ENCODE measurements at regions not wholly inside any gene's neighbourhood (a gene's known extent, or its start where the extent isn't known, plus 50 kb on each side); places are given as distances from the start of the nearest gene placed in this dataset.
"Not testable (repeated sequence)": the region's sequence is repeated elsewhere in the genome, so short reads cannot be mapped to it uniquely, and the experiment has no call there.

DNA sequence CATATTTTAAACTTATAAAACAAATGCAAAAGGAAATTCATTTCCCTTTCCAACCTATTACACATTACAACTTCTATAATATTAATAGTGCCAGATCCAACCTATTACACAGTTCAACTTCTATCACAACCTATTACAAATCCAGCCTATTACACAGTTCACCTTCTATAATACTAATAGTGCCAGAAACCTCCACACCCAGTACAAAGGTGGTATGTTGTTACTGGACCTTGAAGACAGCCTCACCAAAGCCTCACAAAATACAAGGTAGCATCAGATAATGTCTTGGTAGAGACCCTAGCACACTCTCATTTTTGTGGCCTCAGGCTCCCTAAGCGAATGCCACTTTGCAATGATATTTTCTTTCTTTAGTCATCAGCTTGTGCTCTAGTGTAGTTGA, 68.7 kb upstream of the PELI2 start:
- no peak for DNase-seq (ENCODE audit: low spot score)
- Mint-ChIP-seq H3K36me3 (ENCODE audit: low read depth) (no peaks in the 10 kb centered on the region), H3K4me1 (ENCODE audit: low read depth) (no peaks in the 10 kb centered on the region), H3K27me3 (ENCODE audit: low read depth) (peaks cover 4% of the 10 kb centered on the region), H3K4me3 (no peak overlapping the region), H3K27ac (no peak overlapping the region), H3K9me3 (no peaks in the 10 kb centered on the region)

DNA sequence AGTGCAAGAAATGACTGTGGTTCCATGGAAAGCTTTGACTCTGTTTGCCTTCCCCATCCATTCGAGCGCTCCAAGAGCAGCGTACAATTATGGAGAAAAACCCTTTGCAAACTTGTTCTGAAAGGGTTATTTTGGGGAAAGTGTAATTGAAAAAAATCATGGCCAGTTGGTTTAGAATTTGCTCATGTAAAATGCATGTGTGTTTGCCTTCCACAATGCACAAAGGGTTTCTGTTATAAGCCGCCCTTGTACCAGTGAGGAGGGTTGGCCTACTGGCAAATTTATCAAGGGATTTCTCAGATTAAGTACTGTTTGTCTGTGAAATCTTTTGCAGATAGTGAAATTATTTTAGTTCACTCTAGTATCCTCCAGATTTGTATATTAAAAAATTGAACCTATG, 62.7 kb upstream of the PELI2 start:
- Mint-ChIP-seq H3K27ac (no peak overlapping the region), H3K9me3 (no peaks in the 10 kb centered on the region), H3K4me1 (ENCODE audit: low read depth) (no peaks in the 10 kb centered on the region), H3K36me3 (ENCODE audit: low read depth) (no peaks in the 10 kb centered on the region), H3K4me3 (no peak overlapping the region), H3K27me3 (ENCODE audit: low read depth) (peaks cover 10% of the 10 kb centered on the region)
- no peak for DNase-seq (ENCODE audit: low spot score)

GRCh38 chr14:56056031-56056430, 62.2 kb upstream of the PELI2 start:
- DNase-seq (ENCODE audit: low spot score) = no peak
- no peak overlapping the region for H3K4me3 Mint-ChIP-seq
- H3K27ac Mint-ChIP-seq = no peak overlapping the region
- no peaks in the 10 kb centered on the region for H3K36me3 Mint-ChIP-seq (ENCODE audit: low read depth)
- no peaks in the 10 kb centered on the region for H3K9me3 Mint-ChIP-seq
- no peaks in the 10 kb centered on the region for H3K4me1 Mint-ChIP-seq (ENCODE audit: low read depth)
- H3K27me3 Mint-ChIP-seq (ENCODE audit: low read depth) = peaks cover 14% of the 10 kb centered on the region

DNA sequence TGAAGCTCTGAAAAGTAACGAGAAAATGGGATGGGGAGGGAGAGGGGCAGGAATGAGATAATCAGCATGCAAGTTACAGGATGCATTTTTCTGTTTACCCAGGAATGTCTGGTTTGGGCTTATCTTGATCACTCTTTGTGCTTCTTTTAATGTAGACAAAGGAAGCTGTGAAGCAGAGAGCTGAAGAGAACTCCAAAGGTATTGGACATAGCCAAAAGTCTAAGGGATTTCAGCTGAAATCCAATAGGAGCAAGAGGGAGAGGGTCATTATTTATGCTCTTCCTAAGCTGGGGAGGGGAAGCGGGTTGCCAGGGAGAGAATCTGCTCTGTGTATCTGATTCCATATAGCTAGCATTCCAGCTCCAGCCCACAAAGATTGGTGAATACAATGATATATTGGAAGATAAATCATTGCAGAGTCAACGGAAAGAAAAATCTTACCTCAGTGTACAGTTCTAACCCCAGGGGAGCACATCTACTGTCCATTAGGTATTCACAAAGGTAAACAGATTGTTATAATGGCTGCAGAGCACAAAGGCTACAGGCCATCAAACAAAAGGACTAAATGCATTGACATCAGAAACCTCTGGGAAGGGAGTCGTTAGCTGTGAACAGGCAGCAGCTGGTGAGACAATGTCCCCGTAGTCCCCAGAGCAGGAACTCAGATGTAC, 61.0 kb upstream of the PELI2 start:
- Mint-ChIP-seq H3K27me3 (ENCODE audit: low read depth) (peaks cover 15% of the 10 kb centered on the region), H3K27ac (no peak overlapping the region), H3K4me1 (ENCODE audit: low read depth) (no peaks in the 10 kb centered on the region), H3K36me3 (ENCODE audit: low read depth) (no peaks in the 10 kb centered on the region), H3K4me3 (no peak overlapping the region), H3K9me3 (no peaks in the 10 kb centered on the region)
- DNase-seq (ENCODE audit: low spot score) = no peak

- H3K27me3 Mint-ChIP-seq (ENCODE audit: low read depth) = peaks cover 13% of the 10 kb centered on the region
- no peak overlapping the region for H3K27ac Mint-ChIP-seq
- H3K36me3 Mint-ChIP-seq (ENCODE audit: low read depth) = no peaks in the 10 kb centered on the region
- no peaks in the 10 kb centered on the region for H3K4me1 Mint-ChIP-seq (ENCODE audit: low read depth)
- DNase-seq (ENCODE audit: low spot score) = no peak
- H3K4me3 Mint-ChIP-seq = no peak overlapping the region
- no peaks in the 10 kb centered on the region for H3K9me3 Mint-ChIP-seq
Measured at GRCh38 chr14:56057767-56058166, 60.4 kb upstream of the PELI2 start.

DNA sequence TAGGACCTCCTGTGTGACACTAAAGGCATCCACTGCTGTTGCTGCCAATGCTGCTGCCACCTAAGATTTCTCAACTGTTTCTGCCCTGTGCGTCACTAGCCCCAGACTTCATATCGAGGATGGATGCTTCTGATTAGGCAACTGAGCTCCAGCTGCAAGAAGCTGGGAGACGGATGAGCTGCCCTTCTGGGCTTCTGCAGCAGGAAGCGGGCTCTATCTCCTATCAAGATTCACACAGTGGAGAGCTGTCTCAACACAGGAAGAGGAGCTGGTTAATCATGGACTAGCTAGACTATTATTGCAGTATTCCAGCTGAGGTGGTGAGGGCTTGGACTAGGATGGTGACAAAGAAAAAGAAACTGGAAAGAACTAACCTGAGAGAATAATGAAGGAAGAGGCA, 59.2 kb upstream of the PELI2 start:
- DNase-seq (ENCODE audit: low spot score) = no peak
- H3K27ac Mint-ChIP-seq = no peak overlapping the region
- H3K4me3 Mint-ChIP-seq = no peak overlapping the region
- no peaks in the 10 kb centered on the region for H3K4me1 Mint-ChIP-seq (ENCODE audit: low read depth)
- H3K36me3 Mint-ChIP-seq (ENCODE audit: low read depth) = no peaks in the 10 kb centered on the region
- no peaks in the 10 kb centered on the region for H3K9me3 Mint-ChIP-seq
- peaks cover 13% of the 10 kb centered on the region for H3K27me3 Mint-ChIP-seq (ENCODE audit: low read depth)

GRCh38 chr14:56061051-56061450, 57.2 kb upstream of the PELI2 start:
- Mint-ChIP-seq H3K36me3 (ENCODE audit: low read depth) (no peaks in the 10 kb centered on the region), H3K9me3 (no peaks in the 10 kb centered on the region), H3K27me3 (ENCODE audit: low read depth) (peaks cover 8% of the 10 kb centered on the region), H3K4me3 (no peak overlapping the region), H3K4me1 (ENCODE audit: low read depth) (no peaks in the 10 kb centered on the region), H3K27ac (no peak overlapping the region)
- DNase-seq (ENCODE audit: low spot score) = no peak

DNA sequence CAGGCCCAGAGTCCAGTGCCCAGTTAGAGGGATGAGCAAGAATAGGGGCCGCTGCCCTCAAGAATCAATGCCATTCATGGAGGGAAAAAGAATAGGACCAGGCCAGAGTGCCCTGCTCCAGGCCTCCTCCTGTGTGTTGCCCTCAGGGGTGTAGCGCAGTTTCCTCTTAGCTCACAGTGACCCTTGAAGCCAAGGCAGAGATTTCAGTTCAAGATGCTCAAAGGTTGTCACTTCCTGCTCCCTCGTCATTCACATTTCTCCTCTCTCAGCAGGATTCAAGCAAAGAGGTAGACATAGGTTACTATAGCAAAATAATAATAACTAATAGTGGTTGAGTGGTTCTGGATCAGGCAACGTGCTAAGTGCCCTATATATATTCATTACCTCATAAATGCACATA, 55.1 kb upstream of the PELI2 start:
- no peak for DNase-seq (ENCODE audit: low spot score)
- Mint-ChIP-seq H3K9me3 (no peaks in the 10 kb centered on the region), H3K27ac (no peak overlapping the region), H3K36me3 (ENCODE audit: low read depth) (no peaks in the 10 kb centered on the region), H3K4me1 (ENCODE audit: low read depth) (no peaks in the 10 kb centered on the region), H3K27me3 (ENCODE audit: low read depth) (peaks cover 8% of the 10 kb centered on the region), H3K4me3 (no peak overlapping the region)

DNA sequence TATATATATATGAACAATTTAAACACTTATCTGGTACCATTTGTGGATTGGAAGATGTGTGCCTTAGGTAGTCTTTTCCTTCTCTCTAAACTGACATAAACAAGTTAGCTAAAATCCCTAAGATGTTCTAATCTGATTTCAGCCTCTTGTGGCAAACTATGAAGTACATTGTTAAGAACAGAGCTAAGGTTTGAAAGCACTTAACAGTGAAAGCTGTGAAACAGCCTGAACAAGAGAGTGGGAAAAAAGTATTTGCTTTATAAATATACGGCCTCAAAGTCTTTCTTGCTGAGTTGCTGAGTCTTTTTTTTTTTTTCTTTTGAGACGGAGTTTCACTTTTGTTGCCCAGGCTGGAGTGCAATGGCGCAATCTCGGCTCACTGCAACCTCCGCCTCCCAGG, 53.7 kb upstream of the PELI2 start:
- no peak for DNase-seq (ENCODE audit: low spot score)
- H3K4me1 Mint-ChIP-seq (ENCODE audit: low read depth) = no peaks in the 10 kb centered on the region
- peaks cover 8% of the 10 kb centered on the region for H3K27me3 Mint-ChIP-seq (ENCODE audit: low read depth)
- H3K9me3 Mint-ChIP-seq = no peaks in the 10 kb centered on the region
- H3K27ac Mint-ChIP-seq = no peak overlapping the region
- no peak overlapping the region for H3K4me3 Mint-ChIP-seq
- no peaks in the 10 kb centered on the region for H3K36me3 Mint-ChIP-seq (ENCODE audit: low read depth)

DNA sequence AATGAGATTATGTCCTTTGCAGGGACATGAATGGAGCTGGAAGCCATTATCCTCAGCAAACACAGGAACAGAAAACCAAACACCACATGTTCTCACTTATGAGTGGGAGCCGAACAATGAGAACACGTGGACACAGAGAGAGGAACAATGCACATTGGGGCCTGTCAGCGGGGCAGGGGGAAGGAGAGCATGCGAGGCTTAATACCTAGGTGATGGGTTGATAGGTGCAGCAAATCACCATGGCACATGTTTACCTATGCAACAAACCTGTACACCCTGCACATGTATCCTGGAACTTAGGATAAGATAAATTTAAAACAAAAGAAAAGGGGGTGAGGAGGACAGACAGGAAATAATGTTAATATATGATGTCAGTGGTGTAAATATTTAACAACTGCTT, 53.0 kb upstream of the PELI2 start:
- H3K27me3 Mint-ChIP-seq (ENCODE audit: low read depth); H3K4me3 Mint-ChIP-seq: not testable (repeated sequence)

DNA sequence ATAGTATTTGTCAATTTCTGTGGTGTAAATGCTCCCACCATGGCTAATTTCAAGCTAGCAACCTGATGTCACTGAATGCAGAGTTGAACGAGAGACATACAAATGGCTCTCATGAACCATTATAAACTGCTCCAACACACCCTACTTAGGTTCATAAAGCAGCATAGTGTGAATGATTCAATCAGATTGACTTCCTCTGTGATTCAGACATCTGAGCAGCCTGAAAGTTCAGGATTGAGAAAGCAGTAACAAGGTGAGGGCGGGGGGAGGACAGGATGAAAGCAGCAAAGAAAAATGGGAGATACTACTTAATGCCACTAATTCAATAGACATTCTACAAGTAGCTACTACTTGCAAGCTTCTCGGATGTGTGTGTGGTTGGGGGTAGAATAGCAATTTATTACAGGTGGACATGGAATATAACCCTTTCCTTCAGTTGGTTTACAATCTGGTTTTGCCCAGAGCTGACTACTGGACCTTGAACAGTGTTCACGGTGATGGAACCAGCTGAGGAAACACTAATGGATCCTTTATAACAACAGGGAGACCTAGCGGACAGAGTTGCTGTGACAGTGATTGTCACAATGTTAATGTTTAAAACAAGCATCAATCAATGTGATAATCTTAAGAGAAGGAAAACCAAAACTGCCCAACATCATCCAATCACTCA, 52.5 kb upstream of the PELI2 start:
- peaks cover 4% of the 10 kb centered on the region for H3K27me3 Mint-ChIP-seq (ENCODE audit: low read depth)
- no peaks in the 10 kb centered on the region for H3K36me3 Mint-ChIP-seq (ENCODE audit: low read depth)
- H3K4me3 Mint-ChIP-seq = no peak overlapping the region
- no peaks in the 10 kb centered on the region for H3K9me3 Mint-ChIP-seq
- H3K4me1 Mint-ChIP-seq (ENCODE audit: low read depth) = no peaks in the 10 kb centered on the region
- DNase-seq (ENCODE audit: low spot score) = no peak
- no peak overlapping the region for H3K27ac Mint-ChIP-seq

More for the DNA sequence above, 53.0 kb upstream of the PELI2 start:
- H3K36me3 Mint-ChIP-seq (ENCODE audit: low read depth); H3K9me3 Mint-ChIP-seq; H3K27ac Mint-ChIP-seq; DNase-seq (ENCODE audit: low spot score); H3K4me1 Mint-ChIP-seq (ENCODE audit: low read depth): not testable (repeated sequence)

Measured in T-helper 2 cell treated with Interferon-gamma antibody and Interleukin-4, amounts not matched to agents 5 μg/mL and 100 μg/mL, for 36 hours (primary cell).